HG03025 (cell line): ENCODE measurements at regions not wholly inside any gene's neighbourhood (a gene's known extent, or its start where the extent isn't known, plus 50 kb on each side); places are given as distances from the start of the nearest gene placed in this dataset.

ENCODE experiments used
- ATAC-seq: cut with Tn5 transposase; IDR thresholded peaks from one replicate; pipeline ENCODE4 v1.9.1; 2021; ENCODE audit warnings: mild to moderate bottlenecking, moderate library complexity; ENCODE audit not compliant: unreplicated experiment, low FRiP score

DNA sequence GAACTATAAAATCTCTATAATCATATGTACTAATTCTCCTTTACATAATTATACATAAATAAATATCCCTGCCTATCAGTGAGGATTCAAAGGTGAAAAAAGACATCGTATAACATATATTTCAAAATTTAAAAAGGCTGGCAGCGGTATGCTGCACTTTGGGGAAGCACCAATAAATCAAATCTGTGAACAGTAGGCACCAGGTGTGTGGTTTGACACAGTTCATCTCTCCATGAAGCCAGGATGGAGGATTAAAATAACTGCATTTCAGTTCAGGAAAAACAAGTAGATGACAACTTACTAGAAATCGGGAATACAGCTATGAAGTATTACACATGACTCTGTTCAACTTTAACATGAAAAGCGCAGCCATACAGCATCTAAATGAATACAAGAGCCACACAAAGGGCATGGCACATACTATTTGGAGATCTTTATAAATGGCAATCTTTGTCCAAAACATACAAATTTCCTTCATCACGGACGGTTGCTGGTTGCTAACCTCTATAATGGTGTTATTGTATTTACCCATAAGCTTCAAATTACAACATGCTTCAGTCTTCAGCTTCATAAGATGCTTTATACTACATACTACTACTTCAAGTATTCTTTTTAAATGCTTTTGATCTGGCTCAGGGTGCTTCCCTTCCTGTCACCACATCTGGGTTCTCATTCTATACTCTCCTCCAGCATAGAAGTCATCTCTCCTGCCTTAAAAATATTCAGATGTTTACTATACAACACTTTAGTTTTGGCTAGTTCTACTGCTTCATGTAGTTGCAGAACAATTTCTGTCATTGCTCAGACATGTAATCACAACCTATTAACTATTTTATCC lies 128.7 kb downstream of the KLF12 start:
- no peak for ATAC-seq

DNA sequence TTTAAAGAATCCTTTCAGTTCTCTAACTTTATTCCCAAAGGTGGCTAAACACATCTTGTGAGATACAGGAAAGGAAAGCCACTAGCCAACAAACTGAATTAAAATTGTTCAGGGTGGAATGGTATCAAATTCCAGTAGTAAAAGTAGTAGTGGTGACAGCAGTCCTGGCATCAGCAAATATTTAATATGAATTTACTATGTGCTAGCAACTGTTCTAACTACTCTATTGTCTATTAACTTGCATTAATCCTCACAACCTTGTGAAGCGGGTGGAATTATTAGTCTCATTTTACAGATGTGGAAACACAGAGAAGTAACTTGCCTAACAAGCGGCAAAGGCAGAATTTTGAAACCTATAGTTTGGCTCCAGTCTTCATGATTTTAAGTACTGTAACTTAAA lies 130.1 kb downstream of the KLF12 start:
- no peak for ATAC-seq

DNA sequence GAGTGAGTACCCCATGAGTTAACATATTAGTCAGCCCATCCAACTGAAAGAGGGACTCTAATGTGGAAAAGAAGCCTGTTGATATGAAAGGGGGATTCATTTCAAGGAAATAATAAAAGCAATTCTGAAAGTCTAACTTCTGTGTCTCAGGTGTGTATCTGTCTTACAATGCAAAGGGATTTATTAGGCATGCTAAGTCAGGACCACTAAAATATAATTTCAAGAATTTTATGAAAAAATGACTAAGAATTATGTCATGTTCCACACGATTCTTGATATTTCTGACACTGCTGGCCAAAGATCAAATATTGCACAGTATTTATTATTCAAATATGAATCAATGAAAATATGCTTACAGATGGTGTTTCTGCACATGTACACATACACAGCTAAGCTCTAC lies 130.8 kb downstream of the KLF12 start:
- no peak for ATAC-seq

DNA sequence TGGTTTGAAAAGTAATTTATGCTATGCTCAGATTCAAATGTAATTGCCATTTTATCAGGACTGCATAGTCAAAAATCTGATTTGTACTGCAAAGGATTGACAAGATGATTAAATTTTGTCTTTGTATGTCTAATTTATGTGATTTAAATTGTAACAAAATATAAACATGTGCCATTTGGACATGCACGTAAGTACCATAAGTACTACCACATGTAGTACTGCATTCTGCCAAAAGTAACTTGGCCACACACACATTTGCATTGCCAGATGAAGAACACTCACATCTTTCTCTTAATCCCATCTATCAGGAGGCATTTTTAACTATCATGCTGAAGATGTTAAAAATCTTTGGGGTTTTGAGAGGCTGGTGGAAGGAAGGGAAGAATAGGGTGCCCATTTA lies 133.3 kb downstream of the KLF12 start:
- ATAC-seq, result no peak

DNA sequence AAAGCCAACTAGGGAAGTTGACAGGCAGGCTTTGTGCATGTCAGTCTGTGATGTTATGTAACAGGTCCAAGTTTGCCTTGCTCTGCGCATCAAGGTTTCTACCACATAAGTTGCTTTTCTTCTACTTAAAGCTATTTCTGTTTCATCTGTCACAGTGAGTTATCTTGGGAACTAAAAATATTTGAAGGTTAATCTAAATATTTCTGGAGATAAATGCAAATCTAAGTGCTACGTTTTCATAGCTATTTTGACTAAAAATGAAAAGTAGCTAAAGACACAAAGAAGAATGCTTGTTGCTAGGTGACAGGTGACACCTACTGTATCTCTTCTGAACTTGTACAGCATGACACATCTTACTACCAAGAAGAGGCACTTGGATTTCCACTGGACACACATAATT lies 135.6 kb downstream of the KLF12 start:
- peak; percentile 55 for ATAC-seq

DNA sequence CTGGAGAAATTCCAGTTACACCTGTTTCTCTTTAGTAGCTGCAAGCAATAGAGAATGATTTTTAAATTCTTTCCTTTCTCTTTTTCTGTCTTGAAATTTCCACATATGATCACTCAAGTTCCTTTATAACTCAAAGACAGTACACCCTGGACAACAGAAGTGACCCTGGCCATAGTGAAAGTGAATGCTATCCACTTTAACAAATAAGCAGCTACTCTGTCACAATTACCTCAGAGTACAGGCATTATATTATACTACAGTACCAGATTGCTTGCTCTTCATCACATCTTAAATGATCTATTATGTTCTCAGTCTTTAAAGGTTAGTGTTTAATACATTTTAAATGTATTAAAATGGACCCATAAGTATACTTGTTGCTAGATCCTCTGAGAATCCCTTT lies 136.2 kb downstream of the KLF12 start:
- ATAC-seq, result no peak

DNA sequence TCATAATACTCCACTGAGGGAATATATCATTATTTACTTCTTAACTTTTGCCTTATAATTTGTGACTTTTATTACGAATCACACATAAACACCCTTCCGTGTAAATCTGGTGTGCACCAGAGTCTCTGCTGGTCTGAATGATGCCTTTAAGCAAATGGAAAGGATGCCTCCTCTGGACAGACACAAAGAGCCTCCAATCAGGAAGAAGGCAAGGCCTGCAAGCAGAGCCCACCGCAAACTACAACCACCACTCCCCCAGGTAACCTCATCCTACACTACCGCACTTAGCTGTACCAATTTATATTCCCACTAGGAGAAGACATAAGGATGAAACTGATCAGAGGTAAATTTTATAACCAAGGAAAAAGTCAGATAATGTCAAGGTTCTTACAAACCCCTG lies 137.6 kb downstream of the KLF12 start:
- ATAC-seq, result no peak

DNA sequence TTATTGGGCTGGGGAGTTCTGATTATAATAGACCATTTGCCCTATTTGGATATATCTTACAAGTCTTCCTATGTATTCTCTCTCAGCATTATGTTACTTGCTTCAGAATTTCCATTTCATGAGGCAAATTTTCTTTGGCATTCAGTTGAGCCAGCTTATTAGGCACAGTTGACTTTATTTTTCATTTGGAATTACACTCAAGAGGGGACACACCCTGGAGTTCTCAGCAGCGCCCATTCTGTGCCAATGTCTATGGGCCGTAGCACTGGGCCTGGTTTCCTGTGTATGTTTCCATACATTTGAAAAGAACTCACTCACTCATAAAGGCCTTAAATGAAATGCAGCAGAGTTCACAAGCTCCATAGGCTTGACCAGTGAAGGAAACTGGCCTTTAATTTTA lies 138.5 kb downstream of the KLF12 start:
- no peak for ATAC-seq

DNA sequence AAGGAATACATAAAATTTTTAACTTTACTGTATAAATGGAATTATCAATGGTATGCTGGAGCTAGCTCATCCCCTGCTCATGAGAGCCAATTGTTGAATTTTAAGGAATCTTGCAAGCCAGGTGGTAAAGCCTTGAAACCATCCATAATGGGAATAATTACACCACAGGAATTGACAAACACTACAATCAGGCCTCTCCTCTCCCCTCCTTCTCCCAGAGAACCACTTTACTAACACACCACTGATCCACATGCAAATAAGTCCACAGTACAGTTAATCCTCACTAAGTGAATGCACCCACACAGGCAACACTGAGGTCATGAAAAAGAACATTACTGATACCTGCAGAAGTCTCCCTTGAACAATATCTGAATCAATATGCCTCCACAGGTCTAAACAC lies 140.5 kb downstream of the KLF12 start:
- no peak for ATAC-seq

DNA sequence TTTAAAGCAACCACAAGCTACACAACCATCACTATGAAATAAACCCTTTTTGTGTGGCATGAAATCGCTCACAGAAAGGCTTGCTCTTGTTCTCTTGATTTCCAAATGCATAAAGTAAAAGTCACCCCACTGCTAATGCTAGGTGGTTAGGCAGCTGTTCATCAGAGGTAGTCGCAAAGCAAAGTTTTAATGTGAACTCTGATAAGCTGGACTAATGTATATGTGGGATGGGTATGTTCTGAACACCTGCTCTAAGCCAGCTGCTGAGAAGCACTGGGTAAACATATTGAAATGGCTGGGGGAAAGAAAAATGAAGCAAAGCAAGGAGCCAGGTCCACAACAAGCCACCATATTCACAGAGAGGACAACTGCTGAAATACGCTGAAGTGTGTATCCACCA lies 142.3 kb downstream of the KLF12 start:
- no peak for ATAC-seq

DNA sequence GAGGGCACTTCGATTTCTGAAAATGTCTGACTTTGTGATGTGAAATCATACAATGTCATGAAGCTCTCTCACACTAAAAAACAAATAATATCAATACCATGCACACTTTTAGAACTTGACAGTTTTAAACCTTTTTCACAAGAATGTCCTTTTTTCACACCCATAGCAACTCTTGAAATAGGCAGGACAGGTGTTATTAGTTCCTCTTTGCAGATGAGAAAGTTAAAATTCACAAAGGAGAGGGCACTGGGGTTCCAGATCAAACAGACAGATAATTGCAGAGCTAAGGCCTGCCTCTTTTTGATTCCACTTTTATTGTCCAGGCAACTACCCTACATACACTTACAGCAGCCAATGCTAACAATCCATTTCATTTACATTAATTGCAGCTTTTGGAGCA lies 142.8 kb downstream of the KLF12 start:
- no peak for ATAC-seq

DNA sequence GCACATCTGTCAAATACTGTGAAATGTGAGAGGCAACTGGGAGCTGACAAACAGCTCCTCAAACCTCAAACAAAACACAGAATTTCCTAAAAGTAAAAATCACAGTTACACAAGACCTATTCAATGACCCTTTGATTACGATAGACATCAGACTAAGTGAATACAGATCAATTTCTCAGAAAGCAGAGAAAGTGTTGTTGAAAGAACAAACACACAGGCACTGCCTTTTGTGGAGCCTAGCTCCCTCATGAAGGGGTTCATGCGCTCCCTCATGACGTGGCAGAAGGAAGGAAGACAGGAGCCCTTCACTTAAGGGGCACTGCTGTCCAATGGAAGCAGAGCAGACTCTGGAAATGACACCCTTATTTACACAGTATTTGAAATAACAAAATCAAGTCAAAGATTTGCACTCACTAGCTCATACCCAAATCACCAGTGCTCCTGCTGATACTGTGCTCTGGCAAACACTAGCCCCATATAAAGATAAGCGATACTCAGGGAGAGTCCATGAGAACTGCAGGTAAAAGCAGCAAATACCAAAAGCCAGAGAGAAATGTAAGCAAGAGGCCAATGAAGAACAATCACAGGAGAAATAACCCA lies 144.9 kb downstream of the KLF12 start:
- ATAC-seq, result no peak

DNA sequence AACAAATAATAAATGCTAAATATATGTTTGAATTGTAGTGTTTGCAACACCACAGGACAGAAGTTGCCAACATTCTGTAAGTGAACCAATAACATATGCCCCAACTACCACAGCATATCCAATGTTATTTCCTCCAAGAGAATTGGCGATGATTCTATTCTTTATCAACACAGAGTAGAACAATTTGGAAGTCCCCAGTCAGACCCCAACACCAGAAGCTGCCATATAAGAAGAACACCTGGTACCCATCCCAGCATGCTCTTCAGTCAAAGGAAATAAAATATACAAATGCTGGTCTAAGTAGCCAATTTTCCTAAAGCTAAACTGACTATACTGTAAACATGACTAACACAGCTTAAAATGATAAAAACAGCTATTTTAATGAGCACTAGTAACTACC lies 145.7 kb downstream of the KLF12 start:
- ATAC-seq, result no peak

DNA sequence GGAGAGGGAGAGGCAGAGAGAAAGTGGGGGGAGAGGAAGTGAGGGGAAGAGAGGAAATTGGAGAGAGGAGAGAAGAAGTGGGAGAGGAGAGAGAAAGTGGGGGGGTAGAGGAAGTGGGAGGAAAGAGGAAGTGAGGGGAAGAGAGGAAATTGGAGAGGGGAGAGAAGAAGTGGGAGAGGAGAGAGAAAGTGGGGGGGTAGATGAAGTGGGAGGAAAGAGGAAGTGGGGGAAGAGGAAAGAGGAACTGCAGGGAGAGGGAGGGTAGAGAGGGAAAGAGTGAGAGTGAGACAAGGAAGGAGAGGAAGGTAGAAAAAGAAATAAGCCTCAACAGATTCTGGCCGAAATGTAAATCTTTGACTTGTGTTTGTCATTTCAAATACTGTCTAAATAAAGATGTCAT lies 146.6 kb downstream of the KLF12 start:
- ATAC-seq, result no peak

DNA sequence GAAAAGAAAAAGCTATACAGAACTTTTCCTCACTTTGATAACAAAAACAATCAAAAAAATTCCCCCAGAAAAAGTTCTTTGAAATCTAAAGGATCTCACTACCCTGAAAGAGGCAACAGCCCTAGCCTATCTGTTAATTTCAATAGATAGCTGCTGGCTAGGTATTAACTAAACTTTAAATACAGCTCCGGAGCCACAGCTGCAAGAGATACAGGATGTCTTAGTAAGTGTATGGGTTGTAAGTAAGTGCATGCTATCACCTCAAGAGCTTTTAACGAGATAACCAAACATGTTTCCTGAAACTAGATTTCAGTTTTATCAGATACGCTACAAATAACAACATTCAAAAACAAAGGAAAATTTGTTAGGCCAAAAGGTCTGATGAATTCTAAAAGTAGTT lies 148.4 kb downstream of the KLF12 start:
- no peak for ATAC-seq

DNA sequence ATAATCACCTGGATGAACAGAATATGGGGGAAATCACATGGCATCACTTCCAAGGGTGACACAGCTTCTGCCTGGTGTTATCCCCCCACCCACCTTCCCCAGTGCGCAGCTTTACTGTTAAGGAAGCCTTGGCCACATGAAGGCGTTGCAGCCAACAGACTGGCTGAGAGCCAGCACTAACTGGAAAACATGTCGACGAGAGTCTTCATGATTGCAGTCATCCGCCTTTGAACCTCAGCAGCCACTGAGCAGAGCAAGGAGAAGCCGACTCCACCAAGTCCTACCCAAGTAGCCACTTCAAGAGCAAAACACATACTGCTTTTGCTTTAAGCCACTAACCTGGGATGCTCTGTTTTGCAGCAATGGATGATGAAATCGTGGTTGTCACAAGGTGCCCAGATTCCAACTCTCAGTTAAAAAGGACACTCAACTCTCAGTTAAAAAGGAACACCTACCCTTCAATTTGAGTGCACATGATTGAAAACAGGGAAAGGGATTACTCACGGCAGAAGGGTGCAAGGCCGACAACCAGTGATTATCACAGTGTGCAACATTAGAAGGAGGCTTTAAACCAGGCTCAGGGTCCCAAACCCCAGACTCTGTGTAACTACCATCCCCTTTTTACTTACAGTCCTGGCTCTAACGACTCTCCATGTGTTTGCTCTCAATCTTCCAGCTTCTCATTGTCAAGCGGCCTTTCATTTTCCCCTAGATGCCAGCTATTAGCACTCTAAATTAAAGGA lies 149.1 kb downstream of the KLF12 start:
- ATAC-seq, result no peak

DNA sequence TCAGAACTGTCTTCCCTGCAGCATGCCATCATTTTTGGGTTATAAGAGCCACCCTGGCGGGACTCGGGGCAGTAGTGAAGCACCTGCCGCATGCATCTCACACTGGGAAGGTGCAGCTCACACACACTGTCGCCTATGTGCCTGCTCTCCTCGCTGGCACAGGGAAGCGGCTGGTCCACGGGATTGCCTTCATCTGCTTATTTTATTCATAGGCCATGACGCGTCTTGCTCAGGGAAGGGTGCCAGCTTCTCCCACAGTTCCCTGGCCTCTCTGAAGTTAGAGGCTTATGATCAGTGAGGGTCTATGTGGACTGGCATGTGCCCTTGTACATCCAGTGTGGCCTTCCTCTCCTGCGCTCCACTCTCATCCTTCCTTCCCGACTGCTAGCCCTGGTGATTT lies 150.0 kb downstream of the KLF12 start:
- ATAC-seq, result no peak

DNA sequence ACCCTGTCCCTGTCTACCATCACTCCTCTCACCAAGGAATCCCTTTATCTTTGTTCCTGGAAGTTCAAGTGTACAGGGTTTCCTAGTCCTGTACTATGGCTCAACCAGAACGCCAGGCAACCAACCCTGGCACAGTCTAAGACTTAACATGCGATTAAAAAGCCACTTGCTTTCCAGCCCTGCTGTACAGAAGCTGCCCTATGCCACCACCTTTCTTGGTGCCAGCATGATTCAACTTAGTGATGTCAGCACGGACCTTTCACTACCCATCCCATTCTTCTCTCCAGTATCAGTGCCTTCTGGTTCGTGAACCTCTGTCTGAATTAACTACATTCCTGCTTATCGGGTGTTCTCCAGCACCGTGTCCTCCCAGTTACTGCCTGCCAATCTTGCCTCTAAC lies 151.1 kb downstream of the KLF12 start:
- ATAC-seq, result no peak

DNA sequence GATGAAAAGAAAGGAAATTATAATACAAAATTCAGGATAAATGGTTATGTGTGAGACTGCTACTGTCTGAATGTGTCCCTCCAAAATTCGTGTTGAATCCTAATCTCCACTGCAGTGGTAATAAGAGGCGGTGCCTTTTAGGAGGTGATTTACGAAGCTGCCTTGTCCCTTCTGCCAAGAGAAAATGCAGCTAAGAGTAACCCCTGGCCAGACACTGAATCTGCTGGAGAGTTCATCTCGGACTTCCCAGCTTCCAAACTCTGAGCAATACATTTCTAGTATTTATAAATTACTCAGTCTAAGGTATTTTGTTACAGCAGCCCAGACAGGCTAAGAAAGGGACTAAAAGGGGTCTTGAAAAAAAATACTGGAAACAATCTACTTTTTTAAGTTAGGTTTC lies 152.6 kb downstream of the KLF12 start:
- no peak for ATAC-seq

DNA sequence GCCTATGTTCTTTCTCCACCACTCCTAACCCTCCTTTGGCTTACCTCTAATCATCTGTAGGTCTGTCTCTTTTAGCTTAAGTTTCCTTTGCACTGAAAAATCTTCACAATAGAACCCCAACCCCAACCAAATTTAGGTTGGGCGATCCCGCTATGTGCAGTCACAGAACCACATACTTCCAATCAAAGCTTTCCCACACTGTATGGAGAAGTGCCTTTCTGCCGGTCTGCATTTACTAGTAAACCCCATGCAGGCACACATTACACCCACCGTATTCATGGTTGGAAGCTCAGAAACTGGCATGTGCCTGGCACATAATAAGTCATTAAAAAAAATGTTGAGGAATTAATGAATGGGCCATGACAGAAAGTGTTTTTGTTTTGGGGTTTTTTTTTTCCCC lies 158.4 kb downstream of the KLF12 start:
- no peak for ATAC-seq

DNA sequence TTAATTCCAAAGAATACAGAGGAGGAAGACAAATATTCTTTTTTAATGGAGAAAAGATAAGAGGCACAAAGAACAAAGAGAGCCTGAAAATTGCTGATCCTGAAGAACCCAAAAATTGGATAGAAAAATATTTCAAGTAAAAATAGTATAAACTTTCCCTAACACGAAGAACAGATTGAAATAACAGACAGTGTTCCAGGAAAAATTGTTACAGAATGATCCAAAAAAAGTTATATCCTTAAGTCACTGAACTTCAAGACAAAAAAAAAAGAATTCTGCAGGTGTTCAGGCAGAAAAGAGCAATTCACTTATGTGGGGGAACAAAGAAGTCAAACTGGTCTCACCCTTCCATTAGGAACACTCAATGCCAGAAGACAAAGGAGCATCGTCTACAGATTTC lies 160.2 kb downstream of the KLF12 start:
- ATAC-seq, result no peak

DNA sequence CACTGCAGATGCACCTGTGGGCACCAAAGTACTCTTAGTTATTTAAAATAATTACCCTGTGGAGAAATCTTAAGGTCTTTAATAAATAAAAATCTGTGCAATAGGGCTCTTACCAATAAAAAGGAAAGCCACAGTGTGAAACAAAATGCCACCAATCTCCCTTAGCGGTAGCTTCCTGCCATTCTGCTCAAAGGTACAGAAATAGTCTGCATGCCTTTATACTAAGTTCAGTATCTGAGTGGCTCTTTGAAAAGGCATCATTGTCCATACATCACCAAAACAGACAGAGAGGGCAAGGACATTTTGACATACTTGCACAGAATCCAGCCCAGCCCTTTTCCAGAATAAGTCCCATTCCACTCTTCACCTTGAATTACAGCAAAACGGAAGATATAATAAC lies 161.0 kb downstream of the KLF12 start:
- no peak for ATAC-seq
